ENCODE measurements at regions not wholly inside any gene's neighbourhood (a gene's known extent, or its start where the extent isn't known, plus 50 kb on each side); places are given as distances from the start of the nearest gene placed in this dataset.

- TF ChIP-seq CTCF (conservative IDR thresholded peaks at IDR 0.05; ENCODE audit: low read depth, low read length), result no peak
- H3K4me3 ChIP-seq (ENCODE audit: low read depth, low read length), result no peak overlapping the region
- no peak for DNase-seq (ENCODE audit: low read depth)
These were observed 324.9 kb upstream of the POU3F1 start for GRCh38 chr1:38371505-38371844.

GRCh38 chr1:38370716-38371504 is 324.3 kb upstream of the POU3F1 start:
- H3K4me3 ChIP-seq (ENCODE audit: low read depth, low read length), result no peak overlapping the region
- DNase-seq (ENCODE audit: low read depth), result no peak
- no peak for TF ChIP-seq CTCF (conservative IDR thresholded peaks at IDR 0.05; ENCODE audit: low read depth, low read length)

- TF ChIP-seq CTCF (conservative IDR thresholded peaks at IDR 0.05; ENCODE audit: low read depth, low read length), result no peak
- no peak overlapping the region for H3K4me3 ChIP-seq (ENCODE audit: low read depth, low read length)
- DNase-seq (ENCODE audit: low read depth), result no peak
These were observed 318.6 kb upstream of the POU3F1 start for GRCh38 chr1:38365242-38365641.

GRCh38 chr1:38361566-38361965 is 315.0 kb upstream of the POU3F1 start:
- no peak for DNase-seq (ENCODE audit: low read depth)
- H3K4me3 ChIP-seq (ENCODE audit: low read depth, low read length), result no peak overlapping the region
- no peak for TF ChIP-seq CTCF (conservative IDR thresholded peaks at IDR 0.05; ENCODE audit: low read depth, low read length)

GRCh38 chr1:38360807-38361206 is 314.2 kb upstream of the POU3F1 start:
- no peak overlapping the region for H3K4me3 ChIP-seq (ENCODE audit: low read depth, low read length)
- DNase-seq (ENCODE audit: low read depth), result no peak
- TF ChIP-seq CTCF (conservative IDR thresholded peaks at IDR 0.05; ENCODE audit: low read depth, low read length), result peak; percentile 2

GRCh38 chr1:38353956-38354355 is 307.4 kb upstream of the POU3F1 start:
- TF ChIP-seq CTCF (conservative IDR thresholded peaks at IDR 0.05; ENCODE audit: low read depth, low read length), result no peak
- H3K4me3 ChIP-seq (ENCODE audit: low read depth, low read length), result no peak overlapping the region
- no peak for DNase-seq (ENCODE audit: low read depth)

- no peak overlapping the region for H3K4me3 ChIP-seq (ENCODE audit: low read depth, low read length)
- TF ChIP-seq CTCF (conservative IDR thresholded peaks at IDR 0.05; ENCODE audit: low read depth, low read length), result no peak
- DNase-seq (ENCODE audit: low read depth), result no peak
These were observed 306.3 kb upstream of the POU3F1 start for GRCh38 chr1:38352869-38353268.
